Esophagus squamous epithelium (tissue), 5 donors: ENCODE measurements at regions not wholly inside any gene's neighbourhood (a gene's known extent, or its start where the extent isn't known, plus 50 kb on each side); places are given as distances from the start of the nearest gene placed in this dataset.

Experiments
- DNase-seq: peaks from one replicate; lab custom pipeline; 2025; lab: John Stamatoyannopoulos, UW
- H3K27ac ChIP-seq, 4 donors: fragments of 200-600 bp; sonication (generic); one replicate each; pipeline ENCODE4 v1.5.1; 2016 to 2019; ENCODE audit warnings: mild to moderate bottlenecking in 1 of 4
- H3K27me3 ChIP-seq, 4 donors: fragments of 200-600 bp; sonication (generic); 1 replicate in 3 of 4; 2 replicates in 1 of 4; pipeline versions ENCODE4 v1.5.1 to v1.6.0; 2017 to 2021; ENCODE audit warnings: antibody characterized with exemption in 1 of 4
- H3K36me3 ChIP-seq, 3 donors: fragments of 200-600 bp; sonication (generic); one replicate each; pipeline ENCODE4 v1.5.1; 2016 to 2019
- H3K4me1 ChIP-seq, 3 donors: fragments of 200-600 bp; sonication (generic); one replicate each; pipeline ENCODE4 v1.5.1; 2017 to 2019
- H3K4me3 ChIP-seq, 4 donors: fragments of 200-600 bp; sonication (generic); 1 replicate in 3 of 4; 2 replicates in 1 of 4; pipeline ENCODE4 v1.5.1; 2016 to 2019; ENCODE audit warnings: mild to moderate bottlenecking in 2 of 4, moderate library complexity in 1 of 4
- H3K9me3 ChIP-seq, 3 donors: fragments of 200-600 bp; sonication (generic); one replicate each; pipeline ENCODE4 v1.5.1; 2016 to 2019
- POLR2A ChIP-seq, 4 donors: fragments of 450-650 bp; IDR thresholded peaks; one replicate each; pipeline ENCODE4 v1.6.1; 2017; ENCODE audit warnings: antibody characterized with exemption in 4 of 4, mild to moderate bottlenecking in 4 of 4, moderate library complexity in 3 of 4
- WGBS, 2 donors: methylation state at CpG; one replicate each; pipeline ENCODE4 v1.1.5; 2018; 5-methylcytosine and 5-hydroxymethylcytosine counted together
- intact Hi-C: fragments of 100-400 bp; cut with DNase I; formaldehyde crosslinking; loops from one replicate; pipeline ENCODE4 v1.15.0; 2022
- TF ChIP-seq, protein P1 (sequence below), 6 experiments: fragments of 450-650 bp in 4 of 6; fragments of 200-600 bp in 2 of 6; sonication (generic) in 2 of 6; IDR thresholded peaks; one replicate each; pipeline ENCODE4 v1.5.1; 2016 to 2019; ENCODE audit warnings: antibody characterized with exemption in 6 of 6, mild to moderate bottlenecking in 4 of 6, moderate library complexity in 4 of 6
- donor health status: DM: yes; HTN: yes; CAD: no.

DNA sequence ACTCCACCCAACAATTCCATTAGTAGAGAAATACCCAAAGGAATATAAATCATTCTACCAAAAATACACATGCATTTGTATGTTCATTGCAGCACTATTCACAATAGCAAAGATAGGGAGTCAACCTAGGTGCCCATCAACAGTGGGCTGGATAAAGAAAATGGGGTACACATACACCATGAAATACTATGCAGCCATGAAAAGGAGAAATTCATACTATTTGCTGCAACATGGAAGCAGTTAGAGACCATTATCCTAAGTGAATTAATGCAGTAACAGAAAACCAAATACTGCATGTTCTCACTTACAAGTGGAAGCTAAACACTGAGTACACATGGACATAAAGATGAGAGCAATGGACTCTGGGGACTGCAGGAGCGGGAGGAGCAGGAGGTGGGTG, 72.4 kb upstream of the MBOAT1 start:
- H3K4me3 ChIP-seq, result no peak overlapping the region
- H3K9me3 ChIP-seq, result peaks cover 0 to 6% (median 0%) of the 10 kb centered on the region in 3 donors
- H3K4me1 ChIP-seq, result peaks cover 0 to 2% (median 0%) of the 10 kb centered on the region in 3 donors
- 90 to 100% methylated on average over 1 of the region's 1 CpG for WGBS, 2 donors
- no peak for DNase-seq
- TF ChIP-seq POLR2A (IDR thresholded peaks at IDR 0.05), result no peak
- TF ChIP-seq, protein P1, sequence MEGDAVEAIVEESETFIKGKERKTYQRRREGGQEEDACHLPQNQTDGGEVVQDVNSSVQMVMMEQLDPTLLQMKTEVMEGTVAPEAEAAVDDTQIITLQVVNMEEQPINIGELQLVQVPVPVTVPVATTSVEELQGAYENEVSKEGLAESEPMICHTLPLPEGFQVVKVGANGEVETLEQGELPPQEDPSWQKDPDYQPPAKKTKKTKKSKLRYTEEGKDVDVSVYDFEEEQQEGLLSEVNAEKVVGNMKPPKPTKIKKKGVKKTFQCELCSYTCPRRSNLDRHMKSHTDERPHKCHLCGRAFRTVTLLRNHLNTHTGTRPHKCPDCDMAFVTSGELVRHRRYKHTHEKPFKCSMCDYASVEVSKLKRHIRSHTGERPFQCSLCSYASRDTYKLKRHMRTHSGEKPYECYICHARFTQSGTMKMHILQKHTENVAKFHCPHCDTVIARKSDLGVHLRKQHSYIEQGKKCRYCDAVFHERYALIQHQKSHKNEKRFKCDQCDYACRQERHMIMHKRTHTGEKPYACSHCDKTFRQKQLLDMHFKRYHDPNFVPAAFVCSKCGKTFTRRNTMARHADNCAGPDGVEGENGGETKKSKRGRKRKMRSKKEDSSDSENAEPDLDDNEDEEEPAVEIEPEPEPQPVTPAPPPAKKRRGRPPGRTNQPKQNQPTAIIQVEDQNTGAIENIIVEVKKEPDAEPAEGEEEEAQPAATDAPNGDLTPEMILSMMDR (IDR thresholded peaks at IDR 0.05), result no peak
- intact Hi-C loops, result no loop called here
- H3K36me3 ChIP-seq, result no peaks in the 10 kb centered on the region
- peaks cover 0 to 4% (median 0%) of the 10 kb centered on the region in 4 donors for H3K27me3 ChIP-seq
- no peak overlapping the region for H3K27ac ChIP-seq

DNA sequence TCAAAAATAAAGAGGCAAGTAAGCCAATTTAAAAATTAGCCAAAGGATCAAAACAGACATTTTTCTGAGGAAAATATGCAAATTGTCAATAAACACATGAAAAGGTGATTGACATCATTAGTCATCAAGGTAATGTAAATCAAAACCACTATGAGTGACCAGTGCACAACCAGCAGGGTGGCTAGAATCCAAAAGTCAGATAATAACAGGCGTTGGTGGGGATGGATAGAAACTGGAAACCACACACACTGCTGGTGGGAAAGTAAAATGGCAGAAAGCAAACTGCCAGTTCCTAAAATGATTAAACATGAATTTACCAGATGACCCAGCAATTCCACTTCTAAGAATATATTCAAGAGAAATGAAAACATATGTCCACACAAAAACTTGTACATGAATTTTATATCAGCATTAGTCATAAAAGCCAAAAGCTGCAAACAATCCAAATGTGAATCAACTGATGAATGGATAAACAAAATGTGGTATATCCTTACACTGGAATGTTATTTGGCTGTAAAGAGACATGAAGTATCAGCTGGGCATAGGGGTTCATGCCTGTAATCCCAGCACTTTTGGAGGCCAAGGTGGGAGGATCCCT, 74.8 kb upstream of the MBOAT1 start:
- H3K4me3 ChIP-seq, result no peak overlapping the region
- WGBS, 2 donors, result 71% methylated on average over 1 of the region's 1 CpG
- intact Hi-C loops, result no loop called here
- H3K4me1 ChIP-seq, result peaks cover 0 to 7% (median 0%) of the 10 kb centered on the region in 3 donors
- peaks cover 0 to 6% (median 0%) of the 10 kb centered on the region in 3 donors for H3K9me3 ChIP-seq
- H3K36me3 ChIP-seq, result no peaks in the 10 kb centered on the region
- TF ChIP-seq, protein P1 (IDR thresholded peaks at IDR 0.05), result no peak
- TF ChIP-seq POLR2A (IDR thresholded peaks at IDR 0.05), result no peak
- H3K27me3 ChIP-seq, result no peaks in the 10 kb centered on the region
- no peak for DNase-seq
- H3K27ac ChIP-seq, result no peak overlapping the region

DNA sequence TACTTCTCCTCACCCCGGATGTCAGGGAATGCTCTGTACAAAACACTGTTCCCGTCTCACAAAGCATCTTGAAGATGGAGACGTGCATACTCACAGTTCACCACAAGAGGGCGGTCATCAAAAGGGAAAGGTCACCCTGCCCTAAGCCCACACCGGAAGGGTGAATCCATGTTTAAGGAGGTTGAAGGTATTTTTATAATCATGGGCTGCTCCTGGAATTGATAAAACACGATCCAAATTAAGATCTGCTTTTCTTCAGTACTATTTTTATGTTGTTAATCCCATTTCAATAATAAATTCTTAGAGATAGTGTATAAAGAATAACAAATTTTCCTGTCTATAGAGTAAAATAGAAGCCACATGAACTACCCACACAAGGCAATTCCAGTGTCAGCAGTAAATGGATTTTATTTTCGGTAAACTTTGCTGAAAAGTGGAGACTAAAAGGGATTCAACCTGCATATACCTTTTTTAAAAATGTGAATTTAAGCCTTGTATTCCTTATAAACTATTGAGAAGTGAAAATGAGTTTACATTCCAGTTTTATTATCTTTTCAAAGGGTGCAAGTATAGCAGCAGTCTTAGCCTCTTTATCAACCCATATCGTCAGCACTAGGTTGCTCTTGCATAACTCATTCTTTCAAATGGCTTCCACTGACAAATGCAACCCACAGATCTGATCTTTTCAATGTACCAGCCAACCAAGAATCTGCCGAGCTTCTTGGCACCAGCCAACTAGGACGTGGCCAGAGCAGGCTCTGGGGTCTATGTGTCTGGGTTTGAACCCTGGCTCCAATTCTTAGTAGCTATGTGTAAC, 79.7 kb upstream of the MBOAT1 start:
- no peak for DNase-seq
- intact Hi-C loops, result loop anchor here (2.0 kb wide), 1 partner anchor 237 kb away; no protein-coding TSS in a partner anchor
- H3K27ac ChIP-seq, result no peak overlapping the region
- no peaks in the 10 kb centered on the region for H3K36me3 ChIP-seq
- no peaks in the 10 kb centered on the region for H3K27me3 ChIP-seq
- no peaks in the 10 kb centered on the region for H3K9me3 ChIP-seq
- H3K4me3 ChIP-seq, result no peak overlapping the region
- TF ChIP-seq, protein P1 (IDR thresholded peaks at IDR 0.05), result peak; percentile 84 to 93 (median 88)
- no peak for TF ChIP-seq POLR2A (IDR thresholded peaks at IDR 0.05)
- 17% methylated on average over 10 of the region's 10 CpGs for WGBS, 2 donors
- H3K4me1 ChIP-seq, result peaks cover 0 to 7% (median 0%) of the 10 kb centered on the region in 3 donors

DNA sequence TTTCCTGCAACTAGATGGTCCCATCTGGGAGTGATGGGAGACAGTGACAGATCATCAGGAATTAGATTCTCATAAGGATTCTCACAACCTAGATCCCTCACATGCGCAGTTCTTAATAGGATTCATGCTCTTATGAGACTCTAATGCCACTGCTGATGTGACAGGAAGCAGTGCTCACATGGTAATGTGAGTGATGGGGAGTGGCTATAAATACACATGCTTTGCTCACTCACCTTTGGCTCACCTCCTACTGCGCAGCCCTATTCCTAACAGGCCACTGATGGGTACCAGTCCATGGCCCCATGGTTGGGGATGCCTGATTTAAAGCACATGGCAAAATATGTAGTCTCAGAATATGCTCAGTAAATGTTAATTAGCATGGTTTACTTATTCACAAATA, 80.6 kb upstream of the MBOAT1 start:
- no peak for DNase-seq
- WGBS, 2 donors, result 92 to 100% methylated on average over 2 of the region's 2 CpGs
- intact Hi-C loops, result no loop called here

More for the DNA sequence above, 80.6 kb upstream of the MBOAT1 start:
- H3K4me1 ChIP-seq, result peaks cover 0 to 7% (median 0%) of the 10 kb centered on the region in 3 donors
- H3K4me3 ChIP-seq, result no peak overlapping the region
- no peaks in the 10 kb centered on the region for H3K36me3 ChIP-seq
- H3K27ac ChIP-seq, result no peak overlapping the region
- H3K27me3 ChIP-seq, result no peaks in the 10 kb centered on the region
- TF ChIP-seq, protein P1 (IDR thresholded peaks at IDR 0.05), result no peak
- TF ChIP-seq POLR2A (IDR thresholded peaks at IDR 0.05), result no peak
- no peaks in the 10 kb centered on the region for H3K9me3 ChIP-seq
